ENCODE measurements at regions not wholly inside any gene's neighbourhood (a gene's known extent, or its start where the extent isn't known, plus 50 kb on each side); places are given as distances from the start of the nearest gene placed in this dataset.

- DNase-seq (ENCODE audit: low spot score): no peak
Measured at GRCh38 chr12:98217257-98217656, 298.1 kb upstream of the TMPO start.

DNA sequence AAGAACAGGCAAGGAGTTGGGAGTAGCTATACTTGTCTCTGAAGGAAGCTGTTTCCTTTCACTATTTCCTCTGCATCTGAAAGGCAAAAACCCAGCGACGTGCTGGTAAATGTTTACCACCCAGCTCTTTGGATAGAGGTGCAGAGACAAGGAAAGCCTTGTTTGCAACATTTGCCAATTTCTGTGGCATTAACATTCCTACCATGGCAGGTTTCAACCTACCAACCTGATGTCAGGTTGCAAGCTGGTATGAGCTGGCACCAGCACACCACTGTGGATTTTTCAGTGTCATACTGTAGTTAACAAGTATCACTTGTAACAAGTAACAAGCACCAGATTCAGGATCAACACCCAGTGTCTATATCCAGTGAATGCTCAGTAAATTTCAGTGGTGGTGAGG lies 294.8 kb upstream of the TMPO start:
- no peak for DNase-seq (ENCODE audit: low spot score)

GRCh38 chr12:98221243-98221808 lies 294.1 kb upstream of the TMPO start:
- DNase-seq (ENCODE audit: low spot score): no peak

DNA sequence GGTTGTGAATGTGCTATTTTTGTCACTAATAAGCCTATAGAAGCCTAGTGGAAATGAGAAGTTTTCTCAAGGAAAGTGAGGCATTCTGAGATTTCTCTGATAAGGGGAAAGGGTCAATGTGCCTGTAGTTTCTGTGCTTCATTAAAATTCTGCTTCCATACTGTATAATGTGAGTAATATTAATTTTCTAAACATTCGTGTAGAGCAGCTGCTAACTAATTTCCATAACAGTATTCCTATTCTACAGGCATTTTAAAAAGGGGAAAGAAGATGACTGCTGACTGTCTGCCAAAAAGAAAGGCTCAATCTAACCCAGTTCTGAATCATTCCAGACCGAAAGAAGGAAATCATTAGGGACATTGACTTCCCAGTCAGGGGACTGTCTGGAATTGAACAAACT lies 293.3 kb upstream of the TMPO start:
- DNase-seq (ENCODE audit: low spot score): no peak

DNA sequence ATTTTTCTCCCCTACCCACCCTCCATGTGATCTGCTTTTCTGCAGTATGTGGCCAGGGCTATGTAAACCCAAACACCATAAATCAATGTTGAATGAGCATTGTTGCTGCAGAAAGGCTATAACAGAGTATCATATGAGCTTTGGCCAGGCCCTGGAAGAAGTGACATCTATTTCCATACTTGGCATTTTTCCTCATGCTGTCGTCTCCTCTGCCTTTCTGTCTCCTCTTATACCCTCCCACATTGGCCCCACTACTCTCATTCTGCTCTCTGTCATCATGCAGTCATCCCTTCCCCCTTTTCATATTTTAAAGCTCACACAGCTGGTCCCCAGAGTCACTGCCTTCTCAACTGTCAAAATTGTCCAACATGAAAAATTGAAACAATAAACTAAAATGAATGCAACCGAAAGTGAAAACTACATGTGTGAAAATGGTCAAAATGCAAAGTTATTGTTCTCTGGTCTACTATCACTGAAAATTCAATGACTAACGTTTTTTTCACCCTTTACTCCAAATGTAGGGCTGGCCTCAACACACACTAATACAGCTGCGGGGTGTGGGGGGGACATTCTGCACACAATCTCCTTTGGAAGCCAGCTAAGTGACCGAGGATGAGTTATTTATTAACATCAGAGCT lies 290.7 kb upstream of the TMPO start:
- no peak for DNase-seq (ENCODE audit: low spot score)

DNA sequence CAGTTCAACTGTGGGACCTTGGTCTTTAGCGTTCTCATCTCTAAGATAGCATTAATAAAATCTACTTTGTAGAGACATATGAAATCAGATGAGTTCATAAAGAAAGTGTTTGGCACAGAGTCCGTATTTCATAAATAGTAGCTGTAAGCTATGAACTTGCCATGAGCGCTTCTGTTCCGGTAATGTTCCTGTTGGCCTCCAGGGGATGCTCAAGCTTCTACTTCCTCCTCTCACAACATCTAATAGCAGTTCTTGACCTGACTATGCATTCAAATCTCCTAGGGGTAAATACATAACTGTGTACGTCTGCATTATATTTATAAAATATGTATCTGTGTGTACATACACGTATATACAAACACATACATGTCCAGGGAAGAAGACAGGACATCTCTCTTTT lies 288.2 kb upstream of the TMPO start:
- DNase-seq (ENCODE audit: low spot score): peak; percentile 3

GRCh38 chr12:98228683-98229539 lies 286.5 kb upstream of the TMPO start:
- DNase-seq (ENCODE audit: low spot score): no peak

DNA sequence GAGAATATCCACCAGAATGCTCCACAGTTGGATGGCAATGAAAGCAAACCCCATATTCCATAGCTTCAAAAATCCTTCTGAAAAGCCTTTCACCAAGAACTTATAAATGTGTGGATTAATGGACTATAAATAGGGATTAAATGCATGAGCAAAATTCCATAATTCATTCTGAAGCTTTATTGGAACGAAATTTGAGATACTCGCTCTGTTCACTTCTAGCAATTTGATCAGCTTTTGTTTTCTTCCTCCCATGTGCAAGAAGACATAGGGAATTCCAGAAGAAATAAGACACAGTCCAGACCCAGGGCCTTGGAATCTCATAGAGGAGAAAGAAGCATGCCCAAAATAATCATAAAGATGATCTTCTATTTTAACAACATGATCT lies 285.9 kb upstream of the TMPO start:
- no peak for DNase-seq (ENCODE audit: low spot score)

GRCh38 chr12:98232753-98233390 lies 282.5 kb upstream of the TMPO start:
- DNase-seq (ENCODE audit: low spot score): no peak

DNA sequence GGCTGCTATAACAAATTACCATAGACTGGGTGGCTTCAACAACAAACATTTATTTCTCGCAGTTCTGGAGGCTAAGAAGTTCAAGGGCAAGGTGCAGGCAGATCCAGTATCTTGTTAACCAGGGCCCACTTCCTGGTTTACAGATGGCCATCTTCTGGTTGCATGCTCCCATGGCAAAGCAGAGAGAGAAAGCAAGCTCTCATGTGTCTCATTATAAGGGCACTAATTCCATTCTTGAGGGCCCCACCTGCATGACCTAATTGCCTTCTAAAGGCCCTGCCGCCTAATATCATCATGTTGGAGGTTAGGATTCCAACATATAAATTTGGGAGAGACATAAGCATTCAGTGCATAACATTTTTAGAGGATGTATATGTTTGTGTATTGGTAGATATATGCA lies 280.1 kb upstream of the TMPO start:
- DNase-seq (ENCODE audit: low spot score): no peak

DNA sequence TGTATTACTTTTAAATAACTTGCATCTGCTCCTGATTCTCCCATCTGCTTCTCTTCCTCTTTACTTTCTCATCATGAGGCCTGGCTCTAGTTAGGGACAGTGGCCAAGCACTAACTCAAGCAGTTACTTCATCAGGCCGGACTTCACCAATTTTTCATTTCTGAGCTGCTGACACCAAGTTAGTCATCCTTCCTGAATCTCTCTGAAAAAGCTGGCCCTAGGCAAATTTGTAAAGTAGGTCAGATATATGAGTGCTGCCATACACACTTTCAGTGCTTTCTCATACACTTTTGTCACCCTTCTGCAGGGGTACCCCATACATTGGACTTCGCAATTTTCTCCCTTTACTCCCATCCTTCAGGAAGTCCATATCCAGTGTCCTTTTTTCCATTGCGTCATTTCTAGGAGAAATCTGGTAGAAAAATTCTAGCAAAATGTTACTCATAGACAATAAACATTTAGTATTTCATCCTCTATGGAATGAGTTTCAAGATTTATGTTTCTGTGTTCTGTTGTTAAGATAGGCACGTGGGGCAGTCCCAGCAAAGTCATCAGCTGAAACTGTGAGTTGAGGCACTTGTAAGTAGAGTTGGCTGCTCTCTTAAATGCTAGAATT lies 276.8 kb upstream of the TMPO start:
- DNase-seq (ENCODE audit: low spot score): no peak

DNA sequence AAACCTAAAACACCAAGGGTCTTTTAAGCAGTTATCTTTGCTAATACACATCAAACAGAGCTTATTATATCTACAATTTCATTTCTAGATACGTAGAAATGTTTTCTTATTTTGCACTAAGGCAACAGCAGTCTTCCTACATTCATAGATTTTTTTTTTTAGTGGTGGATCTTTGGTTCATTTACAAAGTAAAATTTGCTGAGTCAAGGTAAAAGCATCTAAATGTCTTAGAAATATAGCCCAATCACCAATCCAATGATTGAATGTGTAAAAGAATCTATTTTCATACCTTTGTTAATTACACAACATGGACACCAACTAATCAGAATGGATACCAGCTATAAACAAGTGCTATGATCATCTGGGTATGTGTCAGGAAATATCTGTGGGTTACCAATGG lies 272.2 kb upstream of the TMPO start:
- no peak for DNase-seq (ENCODE audit: low spot score)

DNA sequence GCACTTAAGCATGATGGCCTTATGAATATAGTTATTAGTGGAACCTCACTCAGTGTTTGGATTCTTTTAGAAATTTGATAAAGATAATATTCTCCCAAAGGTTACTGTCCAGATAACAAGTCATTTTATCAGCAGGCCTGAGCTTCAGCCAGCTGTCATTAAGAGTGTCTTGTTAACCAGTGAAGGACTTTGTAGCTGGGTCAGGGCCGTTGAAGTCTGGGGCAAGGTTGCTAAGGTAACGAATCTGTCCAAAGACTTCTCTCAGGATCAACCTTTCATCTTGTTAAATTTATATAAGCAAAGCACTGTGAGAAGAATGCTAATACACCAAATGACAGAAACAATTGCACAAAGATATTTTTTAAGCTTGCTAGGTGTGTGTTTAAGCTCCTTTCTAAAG lies 271.3 kb upstream of the TMPO start:
- DNase-seq (ENCODE audit: low spot score): no peak

DNA sequence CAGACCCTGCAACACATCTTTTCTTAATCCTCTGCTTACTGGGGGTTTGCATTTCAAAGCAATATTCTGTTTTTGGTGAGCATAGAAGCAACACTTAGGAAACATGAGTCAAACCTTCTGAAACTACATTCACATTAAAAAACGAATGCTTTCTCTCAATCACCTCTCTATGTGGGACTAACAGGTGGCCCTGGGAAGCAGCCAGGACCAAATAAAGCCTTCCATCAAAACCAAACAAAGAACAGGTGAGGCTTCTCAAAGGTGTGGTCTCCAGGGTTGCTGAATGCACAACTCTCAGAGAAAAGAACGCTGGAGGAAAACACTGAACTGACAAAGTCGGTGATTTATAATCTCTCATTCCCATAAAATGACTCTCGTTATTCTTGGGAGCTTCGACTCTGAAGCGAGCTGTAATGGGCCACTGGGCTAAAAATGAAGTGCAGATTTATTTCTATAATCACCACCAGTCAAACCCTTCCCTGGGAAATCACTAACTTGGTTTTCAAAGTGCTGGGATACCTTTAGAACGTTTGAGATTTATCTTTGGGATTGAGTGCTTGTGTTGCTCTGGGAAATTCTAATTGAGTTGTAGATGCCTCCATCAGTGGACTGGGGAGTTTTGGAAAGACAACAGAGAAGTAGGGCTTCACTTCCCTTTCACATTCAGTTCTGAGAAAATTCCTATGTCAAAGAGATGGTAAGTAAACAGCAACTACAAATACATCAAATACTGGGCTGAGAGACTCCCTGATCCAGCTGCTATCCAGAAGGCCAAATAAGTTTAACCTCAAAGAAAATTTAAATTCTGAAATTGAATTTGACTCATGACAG lies 262.0 kb upstream of the TMPO start:
- DNase-seq (ENCODE audit: low spot score): no peak

DNA sequence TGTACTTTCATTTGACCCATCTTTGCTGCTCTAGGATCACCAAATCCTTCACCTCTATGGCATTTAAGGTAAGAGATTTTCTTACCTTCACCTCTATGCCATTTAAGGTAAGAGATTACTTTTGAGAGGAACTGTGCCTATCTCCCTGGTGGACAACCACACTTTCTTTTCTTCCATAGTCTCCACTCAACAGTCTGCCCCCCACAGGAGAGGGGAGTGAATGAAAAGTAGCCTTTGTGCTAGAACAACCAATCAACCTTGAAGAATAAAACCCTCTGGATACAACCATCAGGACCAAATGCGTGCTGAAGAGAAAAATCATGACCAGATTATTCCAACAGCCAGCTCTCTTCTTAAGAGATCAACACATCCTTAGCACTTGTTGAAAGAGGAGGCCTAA lies 258.6 kb upstream of the TMPO start:
- DNase-seq (ENCODE audit: low spot score): no peak

DNA sequence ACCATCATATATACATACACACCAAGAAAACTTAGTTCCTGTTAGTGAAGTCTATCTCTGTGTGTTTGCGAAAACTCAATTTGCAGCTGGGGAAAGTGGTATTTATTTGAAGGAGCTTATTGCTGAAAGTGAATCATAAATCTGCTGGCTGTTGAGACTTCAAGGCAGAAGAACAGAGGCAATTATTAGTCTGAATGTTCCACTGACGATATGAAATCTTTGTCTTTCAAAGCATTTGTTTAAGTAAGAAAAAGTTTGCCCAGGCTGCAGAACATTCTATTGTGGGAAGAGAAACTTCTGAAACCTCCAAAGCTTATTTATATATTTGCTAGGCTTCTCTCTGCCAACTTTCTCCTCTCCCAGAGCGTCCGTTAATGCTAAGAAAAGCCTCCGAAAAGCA lies 255.7 kb upstream of the TMPO start:
- DNase-seq (ENCODE audit: low spot score): no peak

- no peak for DNase-seq (ENCODE audit: low spot score)
Measured at GRCh38 chr12:98260276-98260675, 255.1 kb upstream of the TMPO start.

GRCh38 chr12:98262902-98263301 lies 252.5 kb upstream of the TMPO start:
- DNase-seq (ENCODE audit: low spot score): no peak

DNA sequence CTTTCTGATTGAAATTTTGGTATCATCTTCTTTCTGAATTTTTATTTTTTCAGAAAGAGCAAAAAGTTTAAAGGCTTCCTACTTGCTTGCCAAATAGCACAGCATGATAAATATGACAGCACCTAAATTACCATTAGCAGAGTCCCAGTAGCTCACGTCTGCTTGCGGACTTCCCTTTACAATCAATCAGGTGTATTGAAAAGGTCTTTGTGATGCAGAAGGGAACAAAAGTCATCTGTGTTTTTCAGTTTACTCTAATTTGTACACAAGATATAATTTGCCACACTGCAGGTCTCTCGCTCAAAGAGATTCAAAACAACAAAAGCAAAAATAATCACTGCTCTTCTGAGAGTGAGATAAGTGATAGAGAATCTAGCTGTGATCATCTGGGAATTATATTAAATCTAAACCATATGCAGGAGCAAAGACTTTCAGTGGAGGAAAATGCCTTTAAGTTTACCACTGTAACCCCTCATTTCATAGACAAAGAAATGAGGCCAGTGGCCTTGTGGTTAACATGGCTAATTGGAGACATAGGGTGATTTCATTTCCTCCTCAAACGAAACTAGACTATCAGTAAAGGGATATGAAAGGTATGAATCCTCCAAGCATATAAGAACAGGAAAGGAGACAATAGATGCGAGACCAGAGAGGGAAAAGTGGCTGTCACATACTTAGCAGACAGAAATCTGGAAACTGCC lies 240.8 kb upstream of the TMPO start:
- DNase-seq (ENCODE audit: low spot score): no peak

DNA sequence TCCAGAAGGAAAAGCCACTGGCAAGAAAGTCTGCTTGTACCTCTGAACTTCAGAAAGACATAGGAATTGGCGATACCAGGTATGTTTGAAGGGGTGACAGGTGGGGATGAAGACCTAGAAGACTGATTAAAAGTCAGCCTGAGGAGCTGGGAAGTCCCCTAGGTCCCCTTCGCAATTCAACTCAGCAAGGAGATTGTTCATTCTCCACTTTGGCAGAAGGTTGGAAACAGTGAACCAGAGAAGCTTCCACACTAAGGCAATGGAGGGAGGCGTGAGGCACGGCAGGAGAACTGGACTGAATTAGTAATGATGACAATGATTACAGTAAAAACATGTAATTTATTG lies 240.3 kb upstream of the TMPO start:
- DNase-seq (ENCODE audit: low spot score): no peak

DNA sequence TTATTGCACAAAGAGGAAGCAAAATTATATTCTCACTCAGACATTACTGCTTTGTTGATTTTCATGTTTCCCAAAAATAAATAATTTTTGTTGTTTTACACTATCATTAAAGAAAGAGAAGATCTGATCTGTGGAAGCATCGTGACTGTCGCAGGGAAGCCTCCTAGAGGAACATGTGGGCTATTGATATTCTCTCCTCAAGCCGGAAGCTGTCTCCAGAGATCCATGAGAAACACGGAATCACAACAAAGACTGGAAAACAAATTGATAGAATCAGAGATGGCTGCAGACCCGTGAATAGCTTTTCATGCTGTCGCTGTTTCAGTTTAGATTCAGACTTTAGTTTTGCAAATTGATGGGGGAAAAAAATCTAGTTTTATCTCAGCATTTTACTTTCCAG lies 235.2 kb upstream of the TMPO start:
- DNase-seq (ENCODE audit: low spot score): no peak
